HG02642 (cell line): ENCODE measurements at regions not wholly inside any gene's neighbourhood (a gene's known extent, or its start where the extent isn't known, plus 50 kb on each side); places are given as distances from the start of the nearest gene placed in this dataset.

Experiments used
- ATAC-seq: cut with Tn5 transposase; IDR thresholded peaks from one replicate; pipeline ENCODE4 v1.9.1; 2021; ENCODE audit warnings: mild to moderate bottlenecking; ENCODE audit not compliant: unreplicated experiment, poor library complexity

DNA sequence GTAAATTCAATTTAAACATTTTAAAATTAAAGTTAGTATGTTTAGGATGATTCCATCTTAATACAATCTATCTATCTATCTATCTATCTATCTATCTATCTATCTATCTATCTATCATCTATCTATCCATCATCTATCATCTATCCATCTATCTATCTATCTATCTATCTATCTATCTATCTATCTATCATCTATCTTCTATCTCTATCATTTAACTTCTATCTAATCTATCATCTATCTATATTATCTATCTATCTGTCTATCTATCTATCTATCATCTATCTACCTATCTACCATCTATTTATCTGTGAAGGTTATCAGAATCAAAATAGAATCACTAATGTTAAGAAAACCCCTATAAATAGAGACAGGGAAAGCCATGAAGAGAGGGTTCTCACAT lies 78.3 kb downstream of the RAMP3 start:
- no peak for ATAC-seq

DNA sequence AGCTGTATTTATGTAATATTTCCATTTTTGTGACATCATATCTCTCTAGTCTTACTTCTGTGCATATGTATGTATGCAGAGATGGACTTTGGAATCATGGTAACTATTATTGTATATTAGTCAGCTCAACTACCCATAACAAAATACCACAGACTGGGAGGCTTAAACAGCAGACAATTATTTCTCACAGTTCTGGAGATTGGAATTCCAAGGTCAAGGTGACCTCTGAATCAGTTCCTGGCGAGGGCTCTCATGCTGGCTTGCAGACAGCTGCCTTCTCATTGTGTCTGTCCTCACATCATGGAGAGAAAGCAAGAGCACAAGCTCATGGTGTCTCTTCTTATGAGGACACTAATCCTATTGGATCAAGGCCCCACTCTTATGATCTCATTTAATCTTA lies 79.1 kb downstream of the RAMP3 start:
- no peak for ATAC-seq

DNA sequence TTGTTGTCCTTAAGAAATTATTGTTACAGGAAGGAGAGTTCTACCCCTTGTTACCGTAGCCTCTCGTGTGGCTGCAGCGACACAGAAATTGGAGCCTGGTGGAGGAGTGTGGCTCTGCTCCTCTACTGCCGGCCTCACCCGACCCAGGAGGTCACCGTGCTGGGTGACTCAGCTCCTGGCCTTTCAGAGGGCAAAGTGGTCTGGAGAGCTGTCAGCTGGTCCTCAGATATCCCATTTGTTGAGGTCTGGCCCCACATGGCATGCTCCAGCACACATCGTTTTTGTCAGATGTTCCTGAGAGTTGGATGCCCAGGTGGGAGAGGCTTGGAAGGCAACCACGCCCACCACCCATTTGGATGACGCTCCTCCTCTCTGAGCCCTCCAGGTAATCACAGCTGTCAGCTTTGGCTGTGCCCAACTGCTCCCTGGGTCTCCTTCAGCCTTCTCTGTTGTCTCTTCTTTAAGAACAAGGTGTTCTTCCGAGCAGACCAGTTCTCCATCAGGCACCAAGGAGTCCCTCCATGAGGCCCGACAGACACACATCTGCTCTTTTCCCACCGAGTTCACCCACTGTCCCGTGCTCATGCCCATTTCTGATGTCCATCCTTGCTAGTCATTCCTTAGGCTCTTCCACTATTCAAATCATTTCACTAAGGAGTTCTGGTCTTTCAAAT lies 80.3 kb downstream of the RAMP3 start:
- no peak for ATAC-seq

DNA sequence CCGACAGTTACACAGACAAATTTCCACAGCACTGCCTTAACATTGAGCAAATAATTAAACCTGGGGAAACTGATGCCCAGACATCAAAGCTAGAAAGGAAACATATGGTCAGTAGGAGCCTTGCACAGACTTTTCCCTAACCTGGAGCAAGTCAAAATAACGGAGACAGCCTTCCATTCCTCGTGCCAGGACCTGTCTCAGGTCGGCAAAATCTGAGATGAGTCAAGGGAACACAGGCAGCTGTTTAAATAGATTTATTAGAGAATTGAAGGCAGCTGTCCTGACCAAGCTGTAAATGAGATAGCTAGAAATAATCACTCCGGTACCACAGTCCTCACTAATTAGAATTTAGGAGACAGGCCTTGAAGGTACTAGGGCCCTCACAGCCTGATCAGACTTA lies 81.2 kb downstream of the RAMP3 start:
- no peak for ATAC-seq

DNA sequence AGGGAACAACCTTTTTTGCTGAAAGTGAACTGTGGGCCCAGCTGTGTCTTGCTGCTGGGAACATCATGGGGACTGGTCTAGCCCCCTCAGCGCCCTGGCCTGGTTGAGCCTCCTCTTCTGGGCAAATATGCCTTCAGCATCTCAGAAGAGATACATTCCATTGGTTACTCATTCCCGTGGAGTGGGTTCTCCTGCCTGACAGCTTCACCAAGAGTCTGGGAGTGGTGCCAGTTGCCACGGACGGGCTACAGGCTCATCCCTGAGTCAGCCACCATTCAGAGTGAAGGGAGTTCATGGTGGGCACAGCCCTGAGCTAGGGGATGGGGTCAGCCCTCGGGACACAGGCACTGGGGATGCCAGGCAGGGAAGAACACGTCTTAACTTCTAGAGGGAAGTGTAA lies 81.9 kb downstream of the RAMP3 start:
- no peak for ATAC-seq

DNA sequence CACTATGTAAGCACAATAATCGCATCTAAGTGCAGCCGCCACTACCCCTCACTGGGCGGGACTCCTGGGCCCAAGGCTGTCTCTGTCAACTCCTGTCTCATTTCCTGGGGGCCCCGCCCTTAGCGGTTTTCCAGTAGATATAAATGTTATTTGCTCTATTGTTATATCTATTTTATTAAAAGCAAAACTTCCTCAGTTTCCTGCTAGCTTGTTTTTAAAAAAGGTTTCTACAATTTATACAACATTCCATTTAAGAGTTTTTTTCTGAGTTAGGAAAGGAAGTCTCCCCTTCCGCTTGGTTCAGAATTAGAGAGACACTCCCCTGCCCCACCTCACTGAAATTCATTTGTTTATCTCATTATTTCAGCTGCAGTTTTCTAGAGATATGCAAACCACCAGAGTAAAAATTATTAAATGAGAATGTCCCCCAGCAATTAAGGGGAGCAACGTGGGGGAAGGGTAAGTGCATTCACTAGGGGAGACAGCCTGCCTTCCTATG lies 82.7 kb downstream of the RAMP3 start:
- no peak for ATAC-seq

DNA sequence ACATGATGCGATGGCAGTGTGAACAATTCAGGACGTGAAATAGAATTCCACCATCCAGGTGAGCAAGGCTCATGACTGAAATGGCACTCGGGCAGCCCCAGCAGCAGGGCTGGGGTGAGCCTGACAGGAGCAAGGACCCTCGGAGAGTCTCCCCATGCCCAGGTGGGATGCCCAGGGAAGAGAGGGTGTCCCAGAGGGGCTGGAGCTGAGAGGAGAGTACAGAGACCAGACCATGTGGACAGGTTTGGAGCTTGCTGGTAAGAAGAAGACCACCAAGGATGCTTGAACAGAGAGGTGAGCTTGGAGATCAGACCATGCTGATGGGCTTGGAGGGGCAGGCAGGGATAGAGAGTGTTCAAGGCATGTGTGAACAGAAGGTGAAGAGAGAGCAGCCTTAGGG lies 83.3 kb downstream of the RAMP3 start:
- no peak for ATAC-seq

DNA sequence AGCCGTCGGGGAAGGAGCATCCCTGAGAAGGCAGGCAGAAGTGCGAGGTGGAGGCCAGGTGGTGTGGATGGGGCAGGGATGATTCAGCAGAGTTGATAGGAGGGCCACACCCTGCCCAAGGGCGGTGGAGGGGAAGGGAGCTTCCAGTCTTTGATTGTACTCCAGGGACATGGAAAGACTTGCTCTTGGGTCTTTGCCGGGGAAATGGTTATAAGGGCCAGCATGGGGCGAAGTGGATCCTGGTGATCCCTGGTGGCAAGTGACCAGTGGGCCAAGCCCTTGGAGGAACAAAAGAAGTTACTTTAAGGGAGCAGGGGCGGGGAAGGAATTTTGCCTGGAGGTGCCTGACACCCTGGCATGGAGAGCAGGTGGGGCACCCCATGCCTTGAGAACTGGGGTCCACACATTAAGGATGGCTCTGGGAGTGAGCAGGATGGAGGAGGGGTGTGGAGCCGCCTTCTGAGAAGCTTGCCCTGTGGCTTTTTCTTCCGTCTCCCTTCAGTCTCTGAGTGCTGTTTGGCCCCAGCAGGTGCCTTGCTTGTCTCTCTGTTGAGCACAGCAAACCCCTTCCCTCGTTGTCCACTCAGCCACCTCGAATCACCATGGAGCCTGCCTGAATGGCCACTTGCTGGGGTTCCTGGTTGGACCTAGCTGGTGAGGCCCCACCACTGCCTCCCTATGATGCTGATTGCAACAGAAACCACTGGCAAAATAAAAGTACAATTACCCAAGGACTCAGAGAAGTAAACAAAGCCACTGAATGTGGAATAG lies 83.9 kb downstream of the RAMP3 start:
- no peak for ATAC-seq

DNA sequence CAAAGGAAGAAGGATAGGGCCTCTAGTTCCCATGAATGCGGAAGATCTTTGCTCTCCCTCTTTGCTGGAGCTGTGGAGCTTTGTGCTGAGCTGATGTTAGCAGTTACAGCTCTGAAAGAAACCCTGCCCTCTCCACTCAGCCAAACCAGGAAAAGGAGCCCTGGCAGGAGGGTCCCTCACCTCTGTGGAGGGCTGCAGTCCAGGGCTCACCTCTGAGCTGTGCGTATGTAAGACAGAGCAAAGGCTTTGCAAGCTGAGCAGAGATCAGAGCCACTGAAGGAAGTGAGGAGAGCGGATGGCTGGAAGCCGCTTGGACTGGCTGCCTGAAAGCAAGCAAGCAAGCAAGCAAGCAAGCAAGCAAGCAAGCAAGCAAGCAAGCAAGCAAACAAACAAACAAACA lies 84.7 kb downstream of the RAMP3 start:
- no peak for ATAC-seq

DNA sequence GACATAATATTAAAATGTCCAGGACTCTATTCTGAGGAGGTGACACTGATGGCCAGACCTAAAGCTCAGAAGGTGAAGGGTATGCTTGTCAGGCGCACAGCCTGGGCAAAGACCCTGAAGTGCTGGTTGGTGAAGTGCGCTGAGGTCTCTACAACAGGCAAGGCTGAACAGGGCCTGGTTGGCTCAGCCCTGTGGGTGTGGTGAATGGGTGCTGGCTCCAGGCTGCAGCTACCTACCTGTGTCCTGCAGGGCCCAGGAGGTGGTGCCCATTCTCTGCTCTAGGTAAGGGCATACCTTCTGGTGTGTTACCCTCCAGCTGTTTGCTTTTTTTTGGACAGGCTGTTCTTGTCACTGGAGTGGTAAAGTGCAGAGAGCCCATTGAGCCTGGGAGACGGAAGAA lies 85.1 kb downstream of the RAMP3 start:
- ATAC-seq = no peak

DNA sequence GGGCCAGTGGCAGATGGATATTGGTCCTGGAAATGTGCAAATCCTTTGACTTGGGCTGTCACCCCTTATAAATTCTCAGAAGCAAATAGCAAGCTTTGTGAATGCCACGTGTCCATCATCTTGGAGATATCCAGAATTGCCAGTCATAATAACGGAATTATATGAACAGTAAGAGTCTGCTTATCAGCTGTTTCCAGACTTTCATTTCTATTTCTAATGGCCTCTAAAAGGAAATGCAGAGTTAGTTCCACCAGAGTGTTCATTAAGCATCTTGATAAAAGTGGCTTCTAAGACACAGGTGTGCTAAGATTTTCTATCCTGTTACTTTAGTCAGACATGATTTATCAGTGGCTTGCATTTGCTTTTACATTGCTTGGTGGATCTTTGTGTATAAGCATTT lies 87.4 kb downstream of the RAMP3 start:
- no peak for ATAC-seq

DNA sequence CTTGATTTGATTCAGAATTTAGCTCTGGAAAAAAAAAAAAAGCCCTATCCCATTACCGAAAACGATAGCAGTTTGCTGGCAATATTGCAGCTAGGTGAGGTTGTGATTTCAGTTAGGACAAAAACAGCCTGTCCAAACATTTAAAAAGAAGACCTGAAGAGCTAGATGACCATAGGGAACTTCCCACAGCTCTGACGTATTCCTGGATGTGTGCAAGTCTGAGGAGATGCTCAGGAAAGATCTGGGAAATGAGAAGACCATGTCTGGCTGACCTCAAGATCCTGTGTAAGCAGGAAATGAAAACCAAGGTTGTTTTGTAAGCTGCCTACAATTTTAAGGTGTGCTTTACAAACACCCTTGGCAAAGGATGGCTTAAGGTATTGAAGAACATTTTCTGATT lies 88.7 kb downstream of the RAMP3 start:
- ATAC-seq = no peak

DNA sequence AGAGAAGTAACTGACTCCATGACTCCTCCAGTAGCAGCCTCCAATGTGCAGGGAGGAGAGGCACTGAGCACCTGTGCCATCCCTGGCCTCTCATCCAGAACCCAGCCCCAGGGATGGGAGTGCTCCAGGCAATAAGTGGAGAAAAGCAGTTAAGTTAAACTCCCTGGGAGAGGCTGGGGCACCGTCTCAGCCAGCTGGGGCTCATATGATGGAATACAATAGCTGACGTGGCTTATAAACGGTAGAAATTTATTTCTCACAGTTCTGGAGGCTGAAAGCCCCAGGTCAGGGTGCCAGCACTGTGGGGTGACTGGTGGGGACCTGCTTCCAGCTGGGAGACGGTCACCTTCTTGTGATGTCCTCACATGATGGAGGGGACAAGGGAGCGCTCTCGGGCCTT lies 94.7 kb downstream of the RAMP3 start:
- no peak for ATAC-seq

DNA sequence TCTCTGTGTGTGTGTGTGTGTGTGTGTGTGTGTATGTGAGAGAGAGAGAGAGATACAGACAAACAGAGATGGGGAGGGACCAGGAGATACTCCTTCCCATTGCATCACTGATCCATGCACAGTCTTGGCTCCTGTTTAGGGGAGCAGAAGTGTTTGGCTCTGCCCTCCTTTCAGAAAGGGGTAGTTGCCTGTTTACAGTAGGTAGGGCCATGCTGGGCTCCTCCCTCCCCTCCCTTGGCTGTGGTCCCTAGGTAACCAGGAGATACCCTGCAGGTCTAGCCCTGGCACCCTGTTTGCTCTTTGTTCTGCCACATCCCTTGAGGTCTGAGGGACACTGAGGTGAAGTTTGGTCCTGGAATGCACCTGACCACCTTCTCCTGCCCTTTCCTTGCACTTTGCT lies 95.3 kb downstream of the RAMP3 start:
- no peak for ATAC-seq

DNA sequence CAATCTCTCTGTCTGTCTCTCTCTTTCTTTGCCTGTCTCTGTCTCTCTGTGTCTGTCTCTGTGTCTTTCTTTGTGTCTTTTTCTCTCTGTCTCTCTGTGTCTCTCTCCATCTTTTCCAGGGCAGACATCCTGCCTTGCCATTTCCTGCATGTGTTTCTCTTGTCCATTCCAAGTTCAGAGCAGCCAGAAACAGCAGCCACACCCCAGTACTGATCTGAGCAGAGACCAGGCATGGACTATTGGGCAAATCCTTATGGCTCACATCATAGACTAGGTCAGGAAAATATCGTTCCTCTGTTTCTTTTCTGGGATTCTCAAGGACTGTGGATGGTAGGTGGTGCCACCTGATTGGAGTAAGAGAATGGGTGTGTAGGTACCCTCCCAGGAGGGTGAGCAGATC lies 95.8 kb downstream of the RAMP3 start:
- ATAC-seq = no peak

DNA sequence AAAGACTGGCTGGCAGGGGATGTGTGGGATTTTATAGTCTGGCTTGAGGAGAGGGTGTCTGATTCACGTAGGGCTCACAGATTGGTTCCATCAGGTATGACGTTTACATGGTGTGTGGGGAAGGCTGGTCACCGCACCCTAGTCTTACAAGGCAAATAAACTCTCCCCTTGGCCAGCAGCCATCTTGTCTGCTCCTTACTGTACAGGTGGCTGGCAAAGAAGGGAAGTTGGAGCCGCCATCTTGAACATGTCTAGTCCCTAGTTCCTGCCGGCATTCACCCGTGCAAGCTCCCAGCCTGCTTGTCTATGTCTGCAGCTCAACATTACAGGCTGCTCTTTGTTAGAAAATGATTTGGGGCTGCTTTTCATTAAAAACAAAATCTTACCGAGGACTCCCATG lies 97.6 kb downstream of the RAMP3 start:
- ATAC-seq = no peak

DNA sequence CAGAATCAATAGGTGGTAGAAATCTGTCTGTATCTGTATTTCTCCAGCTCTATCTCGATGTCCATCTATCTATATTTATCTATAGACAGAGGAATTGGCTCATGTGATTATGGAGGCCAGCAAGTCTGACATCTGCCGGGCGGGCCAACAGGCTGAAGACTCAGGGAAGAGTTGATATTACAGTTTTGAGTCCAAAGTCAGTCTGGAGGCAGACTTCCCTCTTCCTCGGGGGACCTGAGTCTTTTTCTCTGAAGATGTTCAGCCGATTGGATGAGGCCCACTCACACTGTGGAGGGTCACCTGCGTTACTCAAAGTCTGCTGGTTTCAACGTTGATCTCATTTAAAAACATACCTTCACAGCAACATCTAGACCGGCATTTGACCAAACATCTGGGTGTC lies 98.7 kb downstream of the RAMP3 start:
- ATAC-seq = no peak

DNA sequence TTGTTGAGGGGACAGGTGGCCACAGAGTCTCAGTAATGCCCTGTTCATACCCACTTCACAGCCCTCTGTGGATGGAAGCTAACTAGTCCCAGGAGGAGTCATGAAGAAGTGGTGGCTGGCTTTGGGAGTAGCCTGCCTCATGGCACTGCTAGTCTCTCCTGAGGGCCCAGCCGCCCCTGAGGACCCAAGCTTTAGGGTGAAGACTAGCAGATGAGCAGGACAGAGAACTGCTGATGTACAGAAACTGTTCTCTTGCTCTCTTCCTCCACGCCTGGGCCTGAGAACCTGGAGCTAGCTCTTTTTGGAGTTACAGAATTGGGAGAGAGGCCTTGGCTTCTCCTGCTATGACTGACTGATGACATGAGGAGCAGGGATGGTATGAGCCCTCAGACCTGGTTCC lies 99.2 kb downstream of the RAMP3 start:
- ATAC-seq = no peak

DNA sequence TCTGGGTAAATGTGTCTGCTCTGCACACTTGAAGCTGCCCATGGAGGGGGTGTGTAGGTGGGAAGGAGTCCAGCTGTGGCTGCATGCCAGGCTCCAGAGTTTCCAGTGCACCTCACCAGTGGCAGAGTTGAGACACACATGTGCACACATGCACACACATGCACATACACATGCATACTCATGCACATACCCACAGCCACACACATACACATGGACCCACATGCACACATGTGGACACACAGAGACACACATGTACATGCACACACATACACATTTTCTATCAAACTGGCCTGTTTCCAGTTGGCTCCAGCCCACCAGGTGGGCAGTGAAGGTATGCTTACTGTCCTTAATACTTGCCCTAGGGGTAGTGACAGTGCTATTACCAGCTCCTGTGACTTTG lies 99.7 kb downstream of the RAMP3 start:
- no peak for ATAC-seq

DNA sequence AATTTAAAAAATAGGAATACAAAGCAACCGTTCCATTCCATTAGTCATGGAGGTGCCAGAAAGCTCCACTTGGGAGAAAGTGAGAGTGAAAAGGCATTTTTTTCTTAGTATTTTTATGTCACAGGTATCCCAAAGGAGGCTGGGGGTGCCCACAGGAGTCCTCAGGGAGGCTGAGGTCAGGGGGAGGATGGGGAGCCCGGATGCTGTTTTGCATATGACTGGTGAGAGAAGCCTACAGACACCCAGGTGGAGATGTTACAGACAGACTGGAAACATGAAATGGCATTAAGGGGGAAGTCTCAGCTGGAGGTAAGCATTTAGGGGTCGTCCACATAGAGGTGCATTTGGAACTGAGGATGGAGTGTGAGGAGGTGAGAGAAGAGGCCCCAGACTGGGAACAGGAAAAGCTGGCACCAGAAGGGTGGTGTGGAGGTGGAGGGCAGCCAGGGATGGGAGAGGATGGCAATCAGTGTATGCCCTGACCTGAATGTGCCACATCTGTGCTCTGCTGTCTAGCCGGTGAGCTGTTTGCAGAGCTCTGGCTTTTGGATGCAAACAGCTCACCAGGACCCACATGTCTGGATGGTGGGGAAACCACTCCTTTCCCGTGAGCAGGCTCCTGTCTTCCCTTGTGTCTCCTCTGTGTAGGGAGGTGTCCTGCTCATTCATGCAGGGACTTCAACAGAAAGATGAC lies 101.1 kb downstream of the RAMP3 start:
- ATAC-seq = no peak

DNA sequence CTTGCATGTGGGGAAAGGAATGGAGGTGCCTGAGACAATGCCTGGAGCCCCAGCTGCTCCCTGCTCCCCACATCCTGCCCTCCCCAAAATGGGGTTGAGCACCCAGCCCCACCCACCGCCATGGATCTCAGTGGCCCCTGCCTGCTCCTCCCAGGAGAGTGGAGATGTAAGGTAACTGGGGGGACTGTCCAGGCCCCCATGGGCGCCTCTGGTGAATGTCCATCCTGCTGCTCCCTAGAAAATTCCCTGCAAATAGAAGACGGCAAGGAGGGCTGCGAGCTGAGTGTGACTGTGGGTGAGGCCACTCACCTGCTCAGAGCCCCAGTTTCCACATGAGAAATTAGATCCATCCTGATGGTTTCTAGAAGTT lies 101.6 kb downstream of the RAMP3 start:
- no peak for ATAC-seq
